Neutrophil (primary cell): ENCODE measurements at regions not wholly inside any gene's neighbourhood (a gene's known extent, or its start where the extent isn't known, plus 50 kb on each side); places are given as distances from the start of the nearest gene placed in this dataset.

Experiments used
- H3K27ac ChIP-seq: fragments of 200-600 bp; sonication (generic); 2 replicates; pipeline ENCODE4 v1.5.1; 2016; ENCODE audit warnings: mild to moderate bottlenecking, moderate library complexity
- H3K27me3 ChIP-seq: fragments of 200-600 bp; sonication (generic); 2 replicates; pipeline ENCODE4 v1.6.0; 2016; ENCODE audit warnings: mild to moderate bottlenecking
- H3K36me3 ChIP-seq: fragments of 200-600 bp; sonication (generic); 2 replicates; pipeline ENCODE4 v1.5.1; 2017
- H3K4me1 ChIP-seq, 2 experiments: fragments of 200-600 bp in 1 of 2; sonication (generic) in 1 of 2; 1 replicate in 1 of 2; 2 replicates in 1 of 2; pipeline versions ENCODE4 v1.5.1 to v1.6.1; 2013 to 2016; ENCODE audit warnings: low read depth in 1 of 2, low read length in 1 of 2, mild to moderate bottlenecking in 1 of 2, moderate library complexity in 1 of 2; ENCODE audit not compliant: control insufficient read depth in 1 of 2, insufficient read depth in 1 of 2
- H3K4me3 ChIP-seq, 2 experiments: fragments of 200-600 bp in 1 of 2; sonication (generic) in 1 of 2; 1 replicate in 1 of 2; 2 replicates in 1 of 2; pipeline ENCODE4 v1.5.1; 2013 to 2016; ENCODE audit warnings: low read depth in 1 of 2, low read length in 1 of 2, mild to moderate bottlenecking in 1 of 2, moderate library complexity in 1 of 2
- H3K9me3 ChIP-seq: fragments of 200-600 bp; sonication (generic); 2 replicates; pipeline ENCODE4 v1.5.1; 2016
- CTCF ChIP-seq: fragments of 200-600 bp; sonication (generic); IDR thresholded peaks from 2 replicates; pipeline ENCODE4 v1.5.1; 2016; ENCODE audit warnings: antibody characterized with exemption

- TF ChIP-seq CTCF: no peak
- no peak overlapping the region for H3K27ac ChIP-seq
- H3K9me3 ChIP-seq: no peaks in the 10 kb centered on the region
Measured at GRCh38 chr12:46531059-46531785, 158.6 kb upstream of the SLC38A2 start.

GRCh38 chr12:46530373-46531056 is 157.9 kb upstream of the SLC38A2 start:
- no peak for TF ChIP-seq CTCF
- H3K4me3 ChIP-seq: no peak overlapping the region
- H3K4me1 ChIP-seq: no peaks in the 10 kb centered on the region
- no peaks in the 10 kb centered on the region for H3K36me3 ChIP-seq
- H3K9me3 ChIP-seq: no peaks in the 10 kb centered on the region
- no peaks in the 10 kb centered on the region for H3K27me3 ChIP-seq
- no peak overlapping the region for H3K27ac ChIP-seq

More at GRCh38 chr12:46531059-46531785, 158.6 kb upstream of the SLC38A2 start:
- Histone ChIP-seq H3K4me3 (no peak overlapping the region), H3K4me1 (no peaks in the 10 kb centered on the region), H3K27me3 (no peaks in the 10 kb centered on the region), H3K36me3 (no peaks in the 10 kb centered on the region)

- no peak overlapping the region for H3K27ac ChIP-seq
- no peaks in the 10 kb centered on the region for H3K9me3 ChIP-seq
- TF ChIP-seq CTCF: no peak
- H3K4me1 ChIP-seq: peaks cover 0 to 5% of the 10 kb centered on the region in 2 experiments
- no peak overlapping the region for H3K4me3 ChIP-seq
- no peaks in the 10 kb centered on the region for H3K27me3 ChIP-seq
- H3K36me3 ChIP-seq: no peaks in the 10 kb centered on the region
Measured at GRCh38 chr12:46526233-46526632, 153.7 kb upstream of the SLC38A2 start.

- H3K4me1 ChIP-seq: peaks cover 0 to 5% of the 10 kb centered on the region in 2 experiments
- no peaks in the 10 kb centered on the region for H3K36me3 ChIP-seq
- H3K27ac ChIP-seq: no peak overlapping the region
- no peaks in the 10 kb centered on the region for H3K27me3 ChIP-seq
- H3K4me3 ChIP-seq: no peak overlapping the region
- no peak for TF ChIP-seq CTCF
- no peaks in the 10 kb centered on the region for H3K9me3 ChIP-seq
Measured at GRCh38 chr12:46524778-46525177, 152.2 kb upstream of the SLC38A2 start.

GRCh38 chr12:46523863-46524770 is 151.5 kb upstream of the SLC38A2 start:
- no peaks in the 10 kb centered on the region for H3K36me3 ChIP-seq
- no peak for TF ChIP-seq CTCF
- H3K4me3 ChIP-seq: no peak overlapping the region
- H3K9me3 ChIP-seq: no peaks in the 10 kb centered on the region
- H3K27ac ChIP-seq: no peak overlapping the region
- peaks cover 0 to 5% of the 10 kb centered on the region in 2 experiments for H3K4me1 ChIP-seq
- H3K27me3 ChIP-seq: no peaks in the 10 kb centered on the region
